NT2/D1 (cell line): ENCODE measurements at regions not wholly inside any gene's neighbourhood (a gene's known extent, or its start where the extent isn't known, plus 50 kb on each side); places are given as distances from the start of the nearest gene placed in this dataset.

ENCODE experiments used
- SUZ12 ChIP-seq: IDR thresholded peaks from 2 replicates; pipeline ENCODE4 v1.6.1; 2011; ENCODE audit not compliant: insufficient read length, insufficient read depth; ENCODE audit errors: extremely low read depth
- YY1 ChIP-seq: IDR thresholded peaks from 2 replicates; pipeline ENCODE4 v1.6.1; 2011; ENCODE audit not compliant: insufficient read length, insufficient read depth
- ZNF274 ChIP-seq: IDR thresholded peaks from 2 replicates; pipeline ENCODE4 v1.6.1; 2011; ENCODE audit warnings: mild to moderate bottlenecking, low read depth, low read length

DNA sequence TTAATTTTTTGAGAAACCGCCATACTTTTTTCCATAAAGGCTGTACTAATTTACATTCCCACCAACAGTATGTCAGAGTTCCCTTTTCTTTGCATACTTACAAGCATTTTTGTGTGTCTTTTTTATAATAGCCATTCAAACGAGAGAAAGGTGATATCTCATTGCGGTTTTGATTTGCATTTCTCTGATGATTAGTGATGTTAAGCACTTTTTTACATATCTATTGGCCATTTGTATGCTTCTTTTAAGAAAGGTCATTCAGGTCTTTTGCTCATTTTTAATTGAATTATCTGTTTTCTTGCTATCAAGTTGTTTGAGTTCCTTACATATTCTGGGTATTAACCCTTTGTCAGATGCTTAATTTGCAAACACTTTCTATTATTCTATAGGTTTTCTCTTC, 176.1 kb upstream of the UFL1 start:
- TF ChIP-seq YY1 (no peak), ZNF274 (no peak), SUZ12 (no peak)
